HFF-Myc (cell line): ENCODE measurements at regions not wholly inside any gene's neighbourhood (a gene's known extent, or its start where the extent isn't known, plus 50 kb on each side); places are given as distances from the start of the nearest gene placed in this dataset.

Source experiments
- DNase-seq: peaks from one replicate; pipeline ENCODE4 v3.0.0-alpha.2; 2011; ENCODE audit warnings: low read depth; ENCODE audit errors: extremely low read depth
- H3K4me3 ChIP-seq: replicated peaks from 2 replicates; pipeline ENCODE4 v1.5.1; 2011; ENCODE audit warnings: low read depth, mild to moderate bottlenecking, control low read depth, low read length
- TF ChIP-seq, protein P1 (sequence below): IDR thresholded peaks from 2 replicates; pipeline ENCODE4 v1.5.1; 2012; ENCODE audit warnings: mild to moderate bottlenecking, low read depth, low read length, control low read depth; ENCODE audit errors: missing control alignments

GRCh38 chr16:64017796-64018195, 1104.1 kb downstream of the CDH11 start:
- H3K4me3 ChIP-seq = no peak overlapping the region
- TF ChIP-seq, protein P1, sequence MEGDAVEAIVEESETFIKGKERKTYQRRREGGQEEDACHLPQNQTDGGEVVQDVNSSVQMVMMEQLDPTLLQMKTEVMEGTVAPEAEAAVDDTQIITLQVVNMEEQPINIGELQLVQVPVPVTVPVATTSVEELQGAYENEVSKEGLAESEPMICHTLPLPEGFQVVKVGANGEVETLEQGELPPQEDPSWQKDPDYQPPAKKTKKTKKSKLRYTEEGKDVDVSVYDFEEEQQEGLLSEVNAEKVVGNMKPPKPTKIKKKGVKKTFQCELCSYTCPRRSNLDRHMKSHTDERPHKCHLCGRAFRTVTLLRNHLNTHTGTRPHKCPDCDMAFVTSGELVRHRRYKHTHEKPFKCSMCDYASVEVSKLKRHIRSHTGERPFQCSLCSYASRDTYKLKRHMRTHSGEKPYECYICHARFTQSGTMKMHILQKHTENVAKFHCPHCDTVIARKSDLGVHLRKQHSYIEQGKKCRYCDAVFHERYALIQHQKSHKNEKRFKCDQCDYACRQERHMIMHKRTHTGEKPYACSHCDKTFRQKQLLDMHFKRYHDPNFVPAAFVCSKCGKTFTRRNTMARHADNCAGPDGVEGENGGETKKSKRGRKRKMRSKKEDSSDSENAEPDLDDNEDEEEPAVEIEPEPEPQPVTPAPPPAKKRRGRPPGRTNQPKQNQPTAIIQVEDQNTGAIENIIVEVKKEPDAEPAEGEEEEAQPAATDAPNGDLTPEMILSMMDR = no peak
- DNase-seq = no peak

GRCh38 chr16:64013856-64014255, 1108.0 kb downstream of the CDH11 start:
- TF ChIP-seq, protein P1 = no peak

DNA sequence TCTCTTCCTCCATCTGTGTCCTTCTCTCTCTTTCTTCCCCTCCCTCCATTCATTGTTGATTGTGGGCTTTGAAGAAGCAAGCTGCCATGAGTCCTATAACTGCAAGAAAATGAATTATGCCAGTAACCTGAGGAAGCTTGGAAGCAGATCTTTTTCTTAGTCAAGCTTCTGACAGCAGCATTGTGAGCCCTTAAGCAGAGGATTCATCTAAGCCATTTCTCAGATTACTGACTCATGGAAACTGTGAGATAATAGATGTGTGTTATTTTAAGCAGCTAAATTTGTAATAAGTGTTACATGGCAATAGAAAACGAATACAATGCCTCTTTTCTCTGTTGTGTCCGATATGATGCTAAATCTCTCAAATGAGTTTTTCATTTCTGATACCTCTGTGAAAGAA, 1109.7 kb downstream of the CDH11 start:
- TF ChIP-seq, protein P1 = no peak
- H3K4me3 ChIP-seq = no peak overlapping the region
- no peak for DNase-seq

More at GRCh38 chr16:64013856-64014255, 1108.0 kb downstream of the CDH11 start:
- H3K4me3 ChIP-seq = no peak overlapping the region
- no peak for DNase-seq

DNA sequence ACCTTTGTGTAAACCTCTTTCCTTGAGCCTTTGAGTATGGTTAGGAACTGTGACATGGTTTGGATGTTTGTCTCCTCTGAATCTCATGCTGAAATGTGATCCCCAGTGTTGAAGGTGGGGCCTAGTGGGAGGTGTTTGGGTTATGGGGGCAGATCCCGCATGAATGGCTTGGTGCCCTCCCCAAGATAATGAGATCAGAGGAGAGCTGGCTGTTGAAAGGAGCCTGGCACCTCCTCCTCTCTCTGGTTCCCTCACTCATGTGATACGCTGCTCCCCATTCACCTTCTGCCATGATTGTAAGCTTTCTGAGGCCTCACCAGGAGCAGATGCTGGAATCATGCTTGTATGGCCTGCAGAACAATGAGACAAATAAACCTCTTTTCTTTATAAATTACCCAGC, 1110.2 kb downstream of the CDH11 start:
- TF ChIP-seq, protein P1 = no peak
- H3K4me3 ChIP-seq = no peak overlapping the region
- DNase-seq = no peak

DNA sequence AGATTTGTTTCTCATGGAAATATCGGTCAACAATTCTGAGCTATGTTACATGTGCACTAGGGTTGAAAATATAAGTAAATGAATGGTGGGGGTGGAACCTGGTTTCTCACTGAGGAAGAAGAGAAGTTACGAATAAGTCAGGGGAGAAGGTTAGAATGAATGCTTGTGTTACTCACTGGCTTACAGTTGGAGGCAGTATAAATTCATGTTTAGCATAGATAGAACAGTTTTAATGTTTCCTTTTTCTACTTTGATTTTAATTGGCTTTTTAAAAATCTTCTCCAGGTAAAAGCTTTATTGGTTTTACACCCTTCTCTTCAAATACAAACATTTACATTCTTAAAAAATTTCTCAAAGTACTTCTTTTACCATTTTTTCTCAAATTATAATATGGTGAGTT, 1113.7 kb downstream of the CDH11 start:
- TF ChIP-seq, protein P1 = no peak
- DNase-seq = no peak
- no peak overlapping the region for H3K4me3 ChIP-seq

- no peak for DNase-seq
- TF ChIP-seq, protein P1 = no peak
Observed at GRCh38 chr16:64004116-64004515, 1117.7 kb downstream of the CDH11 start.

GRCh38 chr16:63995025-63995424, 1126.8 kb downstream of the CDH11 start:
- no peak for DNase-seq
- TF ChIP-seq, protein P1 = no peak
- no peak overlapping the region for H3K4me3 ChIP-seq

More at GRCh38 chr16:64004116-64004515, 1117.7 kb downstream of the CDH11 start:
- H3K4me3 ChIP-seq = no peak overlapping the region
